ENCODE measurements at regions not wholly inside any gene's neighbourhood (a gene's known extent, or its start where the extent isn't known, plus 50 kb on each side); places are given as distances from the start of the nearest gene placed in this dataset.
"Not testable (repeated sequence)": the region's sequence is repeated elsewhere in the genome, so short reads cannot be mapped to it uniquely, and the experiment has no call there.

DNA sequence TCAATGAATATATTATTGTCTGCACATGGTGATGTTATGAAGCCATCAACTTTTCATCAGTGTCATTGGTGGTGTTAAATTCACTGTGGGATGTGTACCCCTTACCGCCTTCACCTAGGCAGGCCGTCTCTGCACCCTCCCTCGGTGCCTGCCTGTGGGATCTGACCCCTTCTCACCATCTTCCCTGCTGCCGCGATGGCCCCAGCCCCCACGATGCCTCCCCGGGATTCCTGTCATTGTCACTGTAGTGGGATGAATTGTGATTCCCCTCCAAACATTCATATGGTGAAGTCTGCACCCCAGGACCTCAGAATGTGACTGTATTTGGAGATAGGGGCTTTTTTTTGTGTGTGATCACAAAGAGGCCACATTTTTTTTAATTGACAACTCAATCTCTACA, 198.3 kb upstream of the HS6ST1 start (continued):
- TF ChIP-seq, protein P1, sequence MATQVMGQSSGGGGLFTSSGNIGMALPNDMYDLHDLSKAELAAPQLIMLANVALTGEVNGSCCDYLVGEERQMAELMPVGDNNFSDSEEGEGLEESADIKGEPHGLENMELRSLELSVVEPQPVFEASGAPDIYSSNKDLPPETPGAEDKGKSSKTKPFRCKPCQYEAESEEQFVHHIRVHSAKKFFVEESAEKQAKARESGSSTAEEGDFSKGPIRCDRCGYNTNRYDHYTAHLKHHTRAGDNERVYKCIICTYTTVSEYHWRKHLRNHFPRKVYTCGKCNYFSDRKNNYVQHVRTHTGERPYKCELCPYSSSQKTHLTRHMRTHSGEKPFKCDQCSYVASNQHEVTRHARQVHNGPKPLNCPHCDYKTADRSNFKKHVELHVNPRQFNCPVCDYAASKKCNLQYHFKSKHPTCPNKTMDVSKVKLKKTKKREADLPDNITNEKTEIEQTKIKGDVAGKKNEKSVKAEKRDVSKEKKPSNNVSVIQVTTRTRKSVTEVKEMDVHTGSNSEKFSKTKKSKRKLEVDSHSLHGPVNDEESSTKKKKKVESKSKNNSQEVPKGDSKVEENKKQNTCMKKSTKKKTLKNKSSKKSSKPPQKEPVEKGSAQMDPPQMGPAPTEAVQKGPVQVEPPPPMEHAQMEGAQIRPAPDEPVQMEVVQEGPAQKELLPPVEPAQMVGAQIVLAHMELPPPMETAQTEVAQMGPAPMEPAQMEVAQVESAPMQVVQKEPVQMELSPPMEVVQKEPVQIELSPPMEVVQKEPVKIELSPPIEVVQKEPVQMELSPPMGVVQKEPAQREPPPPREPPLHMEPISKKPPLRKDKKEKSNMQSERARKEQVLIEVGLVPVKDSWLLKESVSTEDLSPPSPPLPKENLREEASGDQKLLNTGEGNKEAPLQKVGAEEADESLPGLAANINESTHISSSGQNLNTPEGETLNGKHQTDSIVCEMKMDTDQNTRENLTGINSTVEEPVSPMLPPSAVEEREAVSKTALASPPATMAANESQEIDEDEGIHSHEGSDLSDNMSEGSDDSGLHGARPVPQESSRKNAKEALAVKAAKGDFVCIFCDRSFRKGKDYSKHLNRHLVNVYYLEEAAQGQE (IDR thresholded peaks at IDR 0.05): no peak
- TF ChIP-seq YY1 (IDR thresholded peaks at IDR 0.05) (no peak), HNF4A (conservative IDR thresholded peaks at IDR 0.05) (no peak), RAD21 (IDR thresholded peaks at IDR 0.05) (no peak)

DNA sequence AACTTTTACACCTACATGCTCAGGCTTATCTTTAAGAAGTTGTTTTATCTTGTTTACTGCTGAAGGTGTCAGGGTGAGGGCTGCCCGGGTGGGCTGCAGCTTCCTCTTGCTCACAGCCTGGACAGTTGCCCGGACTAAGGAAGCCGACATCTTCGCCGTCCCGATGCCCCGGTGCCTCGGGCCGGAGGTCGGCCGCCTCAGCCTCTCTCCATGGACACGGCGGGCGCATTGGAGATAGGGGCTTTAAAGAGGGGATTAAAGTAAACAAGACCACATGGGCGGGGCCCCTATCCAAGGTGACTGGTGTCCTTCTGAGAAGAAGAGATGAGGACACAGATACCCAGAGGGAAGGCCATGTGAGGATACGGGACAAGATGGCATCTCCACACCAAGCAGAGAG, 200.4 kb upstream of the HS6ST1 start:
- DNase-seq (ENCODE audit: low spot score); H3K27ac ChIP-seq (ENCODE audit: low read depth in 1 of 2, low read length in 2 of 2); H3K9ac ChIP-seq (ENCODE audit: low read depth in 1 of 2, low read length in 2 of 2); H3K27me3 ChIP-seq (ENCODE audit: control insufficient read depth in 4 of 4, insufficient read depth in 4 of 4, low read length in 3 of 4); H3K9me3 ChIP-seq (ENCODE audit: control insufficient read depth in 4 of 4, low read length in 3 of 4); H3K4me3 ChIP-seq (ENCODE audit: low read depth in 1 of 3, low read length in 3 of 3); H3K4me1 ChIP-seq (ENCODE audit: control insufficient read depth in 4 of 4, insufficient read depth in 4 of 4, low read length in 3 of 4); H3K36me3 ChIP-seq (ENCODE audit: control insufficient read depth in 4 of 4, insufficient read depth in 3 of 4, low read depth in 1 of 4, low read length in 3 of 4): not testable (repeated sequence)
- WGBS: 90% methylated on average over 16 of the region's 16 CpGs

DNA sequence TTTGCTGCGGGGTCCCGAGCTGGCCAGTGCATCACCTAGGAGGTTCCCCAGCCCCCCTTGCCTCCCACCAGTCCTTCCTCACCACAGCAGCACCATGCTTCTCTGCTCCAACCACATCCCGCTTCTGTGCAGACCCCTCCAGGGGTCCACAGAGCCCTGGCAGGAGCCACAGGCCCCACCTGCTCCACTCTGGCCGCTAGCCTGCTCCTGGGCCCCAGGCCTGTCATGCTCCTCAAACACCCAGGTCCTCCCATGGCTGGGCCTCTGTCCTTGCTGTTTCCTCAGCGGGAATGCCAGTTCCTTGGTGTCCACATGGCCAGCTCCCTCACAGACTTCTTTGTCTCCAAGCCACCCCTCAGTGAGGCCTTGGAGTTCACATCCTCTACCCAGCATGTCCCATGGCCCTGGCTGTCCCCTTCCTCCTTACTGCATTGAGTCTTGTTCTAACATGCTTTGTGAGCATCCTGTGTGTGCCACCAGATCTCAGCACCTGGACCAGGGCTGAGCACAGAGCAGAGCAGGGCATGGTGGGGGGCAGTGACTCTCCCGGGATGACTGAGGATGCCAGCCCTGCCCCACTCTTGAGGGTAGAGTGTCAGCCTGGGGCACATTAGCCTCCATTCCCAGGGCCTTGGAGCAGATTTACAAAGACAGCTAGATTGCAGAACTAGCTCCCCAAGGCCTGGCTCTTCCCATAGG, 201.0 kb upstream of the HS6ST1 start:
- no peak overlapping the region for H3K4me3 ChIP-seq (ENCODE audit: low read depth in 1 of 3, low read length in 3 of 3)
- no peaks in the 10 kb centered on the region for H3K36me3 ChIP-seq (ENCODE audit: control insufficient read depth in 4 of 4, insufficient read depth in 3 of 4, low read depth in 1 of 4, low read length in 3 of 4)
- TF ChIP-seq, protein P2, sequence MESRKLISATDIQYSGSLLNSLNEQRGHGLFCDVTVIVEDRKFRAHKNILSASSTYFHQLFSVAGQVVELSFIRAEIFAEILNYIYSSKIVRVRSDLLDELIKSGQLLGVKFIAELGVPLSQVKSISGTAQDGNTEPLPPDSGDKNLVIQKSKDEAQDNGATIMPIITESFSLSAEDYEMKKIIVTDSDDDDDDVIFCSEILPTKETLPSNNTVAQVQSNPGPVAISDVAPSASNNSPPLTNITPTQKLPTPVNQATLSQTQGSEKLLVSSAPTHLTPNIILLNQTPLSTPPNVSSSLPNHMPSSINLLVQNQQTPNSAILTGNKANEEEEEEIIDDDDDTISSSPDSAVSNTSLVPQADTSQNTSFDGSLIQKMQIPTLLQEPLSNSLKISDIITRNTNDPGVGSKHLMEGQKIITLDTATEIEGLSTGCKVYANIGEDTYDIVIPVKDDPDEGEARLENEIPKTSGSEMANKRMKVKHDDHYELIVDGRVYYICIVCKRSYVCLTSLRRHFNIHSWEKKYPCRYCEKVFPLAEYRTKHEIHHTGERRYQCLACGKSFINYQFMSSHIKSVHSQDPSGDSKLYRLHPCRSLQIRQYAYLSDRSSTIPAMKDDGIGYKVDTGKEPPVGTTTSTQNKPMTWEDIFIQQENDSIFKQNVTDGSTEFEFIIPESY (IDR thresholded peaks at IDR 0.05): no peak
- no peak for TF ChIP-seq FOXA1 (IDR thresholded peaks at IDR 0.05)
- TF ChIP-seq FOXA2 (IDR thresholded peaks at IDR 0.05): no peak
- no peak for TF ChIP-seq GABPA (IDR thresholded peaks at IDR 0.05 in 1 of 2, conservative IDR thresholded peaks at IDR 0.05 in 1 of 2)
- no peak for TF ChIP-seq EGR1 (IDR thresholded peaks at IDR 0.05; ENCODE audit: low read depth in 2 of 2)
- no peak for TF ChIP-seq HNF4A (conservative IDR thresholded peaks at IDR 0.05)
- TF ChIP-seq TAF1 (conservative IDR thresholded peaks at IDR 0.05): no peak
- TF ChIP-seq RAD21 (IDR thresholded peaks at IDR 0.05): no peak
- TF ChIP-seq, protein P3, sequence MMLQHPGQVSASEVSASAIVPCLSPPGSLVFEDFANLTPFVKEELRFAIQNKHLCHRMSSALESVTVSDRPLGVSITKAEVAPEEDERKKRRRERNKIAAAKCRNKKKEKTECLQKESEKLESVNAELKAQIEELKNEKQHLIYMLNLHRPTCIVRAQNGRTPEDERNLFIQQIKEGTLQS (IDR thresholded peaks at IDR 0.05): no peak
- no peak for TF ChIP-seq YY1 (IDR thresholded peaks at IDR 0.05)
- no peak for TF ChIP-seq NR2F2 (IDR thresholded peaks at IDR 0.05)
- H3K27ac ChIP-seq (ENCODE audit: low read depth in 1 of 2, low read length in 2 of 2): no peak overlapping the region
- H3K9me3 ChIP-seq (ENCODE audit: control insufficient read depth in 4 of 4, low read length in 3 of 4): no peaks in the 10 kb centered on the region
- no peak overlapping the region for H3K9ac ChIP-seq (ENCODE audit: low read depth in 1 of 2, low read length in 2 of 2)
- DNase-seq (ENCODE audit: low spot score): no peak
- H3K4me1 ChIP-seq (ENCODE audit: control insufficient read depth in 4 of 4, insufficient read depth in 4 of 4, low read length in 3 of 4): no peaks in the 10 kb centered on the region
- 88% methylated on average over 6 of the region's 6 CpGs for WGBS
- H3K27me3 ChIP-seq (ENCODE audit: control insufficient read depth in 4 of 4, insufficient read depth in 4 of 4, low read length in 3 of 4): no peaks in the 10 kb centered on the region

All from liver (tissue), 7 donors.